Stimulated activated CD4-positive, alpha-beta T cell treated with anti-CD3 and anti-CD28 coated beads, Interleukin-4, amount 100 ng/mL, for 24 hours (primary cell): ENCODE measurements at regions not wholly inside any gene's neighbourhood (a gene's known extent, or its start where the extent isn't known, plus 50 kb on each side); places are given as distances from the start of the nearest gene placed in this dataset.
"Not testable (repeated sequence)": the region's sequence is repeated elsewhere in the genome, so short reads cannot be mapped to it uniquely, and the experiment has no call there.

Experiments
- DNase-seq: peaks from one replicate; pipeline ENCODE4 v3.0.0-alpha.2; 2020

- DNase-seq: no peak
These were observed 991.4 kb upstream of the CELF4 start for GRCh38 chr18:38557006-38557405.

DNA sequence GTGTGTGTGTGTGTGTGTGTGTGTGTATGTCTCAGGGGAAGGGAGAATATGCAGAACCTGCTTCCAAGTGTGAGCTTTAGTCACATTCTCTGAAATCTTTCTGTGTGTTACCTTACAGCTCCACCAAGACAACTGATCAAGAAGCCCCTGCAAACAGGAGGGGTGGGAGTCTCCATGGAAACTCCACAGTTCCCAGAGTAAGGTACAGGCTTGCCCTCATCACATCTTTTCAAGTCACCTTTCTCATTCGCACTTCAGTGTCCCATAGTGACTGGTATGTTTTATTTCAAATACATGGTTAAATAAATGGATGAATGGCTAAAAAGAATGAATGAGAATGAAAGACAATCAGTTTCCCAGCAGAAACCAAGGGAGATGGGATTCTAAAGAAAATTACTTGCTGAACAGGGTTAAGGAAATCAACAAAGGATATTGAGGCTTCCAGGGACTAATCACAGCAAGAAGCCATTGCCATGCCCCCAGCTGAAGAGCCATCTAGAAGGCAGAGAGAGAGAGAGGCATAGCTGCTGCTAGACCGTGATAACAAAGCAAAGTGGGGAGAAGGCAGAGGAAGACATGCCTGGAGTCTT lies 987.2 kb upstream of the CELF4 start:
- no peak for DNase-seq

- no peak for DNase-seq
These were observed 986.3 kb upstream of the CELF4 start for GRCh38 chr18:38551881-38552280.

DNA sequence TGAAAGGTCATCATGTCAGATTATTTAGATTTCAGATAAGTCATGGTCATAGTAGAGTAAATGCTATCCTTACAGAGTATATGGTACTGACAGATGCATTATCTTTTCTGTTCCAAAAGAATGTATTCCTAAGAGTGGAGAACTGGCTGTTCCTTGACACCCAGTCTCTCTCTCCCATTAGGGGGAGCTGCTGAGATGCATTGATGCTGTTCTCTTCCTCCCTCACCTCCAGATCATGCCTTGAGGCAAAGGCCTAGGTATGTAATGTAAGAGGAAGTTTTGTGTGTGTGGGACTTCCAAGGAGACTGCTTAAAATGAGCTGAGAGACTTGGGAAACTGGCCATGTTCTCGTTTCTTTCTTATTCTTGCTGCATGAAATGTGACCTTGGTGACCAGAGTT lies 979.5 kb upstream of the CELF4 start:
- DNase-seq: no peak

DNA sequence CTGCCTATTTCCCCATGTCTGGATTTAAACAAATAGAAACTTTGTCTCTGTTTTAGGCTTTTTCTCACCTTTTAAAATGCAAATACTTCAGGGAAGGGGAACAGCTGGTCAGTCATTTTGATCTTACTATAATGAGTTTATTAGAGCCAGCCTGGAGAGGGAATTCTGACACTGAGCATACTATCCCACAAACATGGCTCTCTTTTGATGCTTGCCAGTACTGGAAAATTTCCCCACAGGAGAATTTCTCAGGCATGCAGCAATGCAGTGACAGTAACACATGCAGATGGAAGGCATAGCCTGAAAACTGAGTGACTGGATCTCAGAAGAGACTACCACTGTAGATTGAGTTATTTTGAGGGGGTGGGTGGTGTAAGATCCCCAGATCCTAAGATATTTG lies 974.3 kb upstream of the CELF4 start:
- DNase-seq: no peak

DNA sequence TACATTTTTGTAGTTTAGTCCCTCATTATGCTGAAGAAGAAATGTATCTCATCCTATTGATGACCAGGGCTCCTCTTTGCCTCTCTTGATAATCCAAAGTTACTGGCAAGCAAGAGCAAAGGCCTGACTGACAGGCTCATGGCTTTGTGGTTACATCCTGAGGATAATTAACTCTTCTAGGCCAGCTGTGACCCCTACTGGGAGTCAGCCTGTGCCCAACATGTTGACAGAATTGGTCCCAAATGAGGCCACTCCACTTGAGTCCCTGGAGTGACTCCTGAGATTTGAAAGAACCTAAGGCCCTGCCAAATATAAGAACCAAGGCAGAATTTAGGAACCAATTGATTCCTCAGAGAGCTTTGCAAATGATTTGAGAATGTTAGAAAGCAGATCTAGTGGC lies 973.8 kb upstream of the CELF4 start:
- no peak for DNase-seq

- DNase-seq: no peak
These were observed 968.5 kb upstream of the CELF4 start for GRCh38 chr18:38534073-38534472.

GRCh38 chr18:38526922-38527321 lies 961.3 kb upstream of the CELF4 start:
- DNase-seq: no peak

DNA sequence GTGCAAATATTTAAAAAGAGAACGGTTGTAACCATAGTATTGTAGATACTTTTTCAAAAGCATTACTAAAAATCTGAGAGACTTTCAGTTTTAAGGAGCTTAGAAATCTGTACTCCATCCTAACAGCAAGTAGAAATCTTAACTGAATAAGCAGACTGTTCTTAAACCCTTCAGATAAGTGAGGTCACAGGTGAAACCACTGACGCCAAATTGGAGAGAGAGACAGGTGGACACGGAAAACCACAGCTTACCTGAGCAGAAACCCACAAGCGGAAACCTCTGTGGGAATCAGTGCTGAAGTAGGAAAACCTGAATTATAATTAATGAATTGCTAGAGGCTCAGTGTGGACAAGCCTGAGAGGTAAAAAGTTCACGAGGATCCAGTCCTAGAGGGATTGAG lies 959.4 kb upstream of the CELF4 start:
- DNase-seq: no peak

DNA sequence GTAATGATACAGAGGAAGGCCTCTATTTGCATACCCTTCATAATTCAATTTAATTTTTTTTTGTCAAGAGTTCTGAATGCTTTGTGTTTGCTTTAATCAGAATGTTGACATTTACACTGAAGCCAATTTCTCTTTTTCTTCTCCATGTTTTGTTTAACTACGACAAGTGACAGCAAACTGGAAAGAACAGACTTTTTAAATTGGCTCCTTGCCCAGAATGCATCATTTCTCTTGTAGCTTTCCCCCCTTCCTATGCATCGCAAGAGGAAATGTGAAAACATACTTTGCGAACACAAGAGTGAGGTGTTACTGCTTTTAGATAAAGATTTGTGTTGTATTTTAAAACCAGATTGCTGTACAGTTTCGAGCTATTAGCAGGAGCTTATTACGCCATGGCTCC lies 955.2 kb upstream of the CELF4 start:
- DNase-seq: no peak

DNA sequence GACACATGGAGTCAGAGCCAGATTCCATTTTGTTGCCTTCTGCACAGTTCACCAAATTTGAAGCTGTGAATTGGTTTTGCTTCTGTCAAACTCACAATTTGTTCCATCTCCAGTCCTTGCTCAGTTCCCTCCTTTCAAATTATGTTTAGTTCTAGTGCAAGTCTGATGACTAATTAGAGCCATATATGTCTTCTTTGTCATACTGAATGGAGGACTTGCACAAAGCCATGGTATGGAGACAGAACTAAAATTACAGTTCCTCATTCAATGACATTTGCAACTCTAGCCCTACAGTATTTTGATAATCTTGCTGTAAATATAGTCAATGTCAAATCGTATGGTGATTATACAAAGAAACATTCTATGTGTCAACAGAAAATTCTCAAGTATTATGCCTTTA lies 936.9 kb upstream of the CELF4 start:
- no peak for DNase-seq

DNA sequence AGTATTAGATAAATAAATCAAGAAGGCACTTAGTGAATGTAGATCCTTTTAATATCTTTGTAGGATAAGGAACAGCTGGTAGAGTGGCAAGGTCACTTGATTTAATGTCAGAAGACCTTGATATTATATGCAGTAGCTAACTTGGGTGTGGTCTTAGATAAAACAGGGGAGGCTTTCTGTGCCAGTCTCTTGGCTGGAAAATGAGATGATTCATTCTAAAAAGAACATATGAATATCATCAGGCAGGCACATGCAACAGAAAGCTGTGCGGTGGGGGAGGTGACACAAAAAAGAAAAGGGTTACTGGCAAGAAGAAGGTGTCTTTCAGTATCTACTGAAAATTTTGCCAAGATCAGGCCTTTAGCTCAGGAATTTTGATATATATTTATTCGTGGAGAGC lies 931.7 kb upstream of the CELF4 start:
- DNase-seq: no peak

GRCh38 chr18:38496222-38496793 lies 930.7 kb upstream of the CELF4 start:
- DNase-seq: no peak

DNA sequence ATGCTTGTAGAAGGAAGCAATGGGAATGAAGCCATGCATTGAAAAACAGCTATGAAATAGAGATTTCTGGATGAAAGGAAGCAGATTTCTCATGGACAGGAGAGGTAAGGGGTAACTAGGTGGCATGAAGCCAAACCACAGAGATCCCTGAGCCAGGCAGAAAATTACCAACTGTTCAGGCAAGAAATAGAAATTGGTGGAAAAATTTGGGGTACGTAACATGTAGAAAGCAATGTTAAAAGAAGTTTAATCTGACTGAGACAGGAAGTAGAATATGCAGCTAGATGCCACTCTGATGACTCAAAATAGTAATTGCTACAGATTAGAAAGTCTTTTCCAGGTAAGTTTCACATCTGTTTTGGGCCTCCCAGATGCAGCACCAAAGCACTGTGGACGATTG lies 928.5 kb upstream of the CELF4 start:
- no peak for DNase-seq

- DNase-seq: no peak
These were observed 925.6 kb upstream of the CELF4 start for GRCh38 chr18:38491195-38491594.

DNA sequence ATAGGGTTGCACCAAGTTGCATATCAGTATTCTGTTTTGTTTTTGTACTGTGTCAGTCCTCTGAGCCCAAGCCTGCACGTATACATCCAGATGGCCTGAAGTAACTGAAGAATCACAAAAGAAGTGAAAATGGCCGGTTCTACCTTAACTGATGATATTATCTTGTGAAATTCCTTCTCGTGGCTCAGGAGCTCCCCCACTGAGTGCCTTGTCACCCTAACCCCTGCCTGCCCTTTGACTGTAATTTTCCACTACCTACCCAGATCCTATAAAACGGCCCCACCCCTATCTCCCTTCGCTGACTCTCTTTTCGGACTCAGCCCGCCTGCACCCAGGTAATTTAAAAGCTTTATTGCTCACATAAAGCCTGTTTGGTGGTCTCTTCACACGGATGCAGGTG lies 924.1 kb upstream of the CELF4 start:
- DNase-seq: not testable (repeated sequence)

DNA sequence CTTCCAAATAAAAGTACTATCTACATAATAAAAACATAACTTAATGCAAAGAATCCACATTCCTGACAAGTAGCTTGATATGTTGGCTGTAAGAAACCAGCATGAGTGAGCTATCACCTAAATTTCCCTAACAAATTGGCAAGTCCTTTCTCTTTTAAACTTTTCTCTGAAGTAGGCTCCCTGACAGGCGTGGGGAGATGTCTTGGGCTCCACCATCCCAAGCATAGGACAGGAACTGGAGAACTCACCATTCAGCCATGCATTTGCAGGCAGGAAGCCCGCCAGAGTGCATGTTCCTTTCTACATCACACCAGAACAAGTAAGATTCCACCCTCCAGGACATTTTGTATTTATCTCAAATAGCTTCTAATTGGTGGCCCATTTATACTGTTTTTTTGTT lies 921.9 kb upstream of the CELF4 start:
- no peak for DNase-seq

GRCh38 chr18:38483326-38483725 lies 917.7 kb upstream of the CELF4 start:
- no peak for DNase-seq

- DNase-seq: no peak
These were observed 916.0 kb upstream of the CELF4 start for GRCh38 chr18:38481576-38481975.

DNA sequence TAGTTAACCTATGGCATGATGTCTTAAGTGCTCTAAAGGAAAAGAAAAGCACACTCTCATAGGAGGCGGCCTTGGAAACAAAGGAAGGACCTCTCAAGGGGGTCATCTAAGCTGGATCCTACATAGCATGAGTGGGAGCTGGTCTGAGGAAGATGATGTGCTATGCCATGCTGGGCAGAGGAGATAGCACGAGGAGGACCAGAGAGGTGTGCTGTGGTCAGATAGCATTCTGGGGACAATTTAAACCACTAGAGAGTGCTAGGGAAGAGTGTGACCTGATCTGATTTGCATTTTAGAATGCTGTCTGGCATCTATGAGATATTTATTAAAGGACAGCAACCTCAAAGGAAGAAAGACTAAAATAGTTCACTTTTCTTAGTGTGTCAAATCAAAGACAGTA lies 910.1 kb upstream of the CELF4 start:
- no peak for DNase-seq

GRCh38 chr18:38473535-38473934 lies 907.9 kb upstream of the CELF4 start:
- no peak for DNase-seq

- DNase-seq: no peak
These were observed 904.8 kb upstream of the CELF4 start for GRCh38 chr18:38470421-38470820.

- DNase-seq: no peak
These were observed 900.8 kb upstream of the CELF4 start for GRCh38 chr18:38466426-38466825.

- DNase-seq: no peak
These were observed 898.4 kb upstream of the CELF4 start for GRCh38 chr18:38464024-38464423.

- no peak for DNase-seq
These were observed 895.1 kb upstream of the CELF4 start for GRCh38 chr18:38460657-38461056.
